ENCODE measurements at regions not wholly inside any gene's neighbourhood (a gene's known extent, or its start where the extent isn't known, plus 50 kb on each side); places are given as distances from the start of the nearest gene placed in this dataset.
"Not testable (repeated sequence)": the region's sequence is repeated elsewhere in the genome, so short reads cannot be mapped to it uniquely, and the experiment has no call there.

GRCh38 chr13:55000043-55000442 is 1971.4 kb downstream of the OLFM4 start:
- no peak for FAIRE-seq
- DNase-seq (ENCODE audit: low spot score): no peak

GRCh38 chr13:55000844-55001243 is 1972.2 kb downstream of the OLFM4 start:
- no peak for FAIRE-seq
- no peak for DNase-seq (ENCODE audit: low spot score)

GRCh38 chr13:55001881-55002280 is 1973.3 kb downstream of the OLFM4 start:
- no peak for FAIRE-seq
- DNase-seq (ENCODE audit: low spot score): no peak

- FAIRE-seq: no peak
These were observed 1979.1 kb downstream of the OLFM4 start for GRCh38 chr13:55007681-55008080.

GRCh38 chr13:55013051-55013450 is 1984.4 kb downstream of the OLFM4 start:
- FAIRE-seq: no peak
- no peak for DNase-seq (ENCODE audit: low spot score)

More at GRCh38 chr13:55007681-55008080, 1979.1 kb downstream of the OLFM4 start:
- DNase-seq (ENCODE audit: low spot score): no peak

- DNase-seq (ENCODE audit: low spot score): no peak
- no peak for FAIRE-seq
These were observed 2000.7 kb downstream of the OLFM4 start for GRCh38 chr13:55029280-55029679.

- DNase-seq (ENCODE audit: low spot score) (no peak), FAIRE-seq (no peak)
These were observed 2009.6 kb downstream of the OLFM4 start for GRCh38 chr13:55038230-55038629.

- DNase-seq (ENCODE audit: low spot score); FAIRE-seq: not testable (repeated sequence)
These were observed 2025.4 kb downstream of the OLFM4 start for GRCh38 chr13:55053891-55054550.

- FAIRE-seq; DNase-seq (ENCODE audit: low spot score): not testable (repeated sequence)
These were observed 2027.1 kb downstream of the OLFM4 start for GRCh38 chr13:55055666-55056065.

GRCh38 chr13:55062662-55063061 is 2034.0 kb downstream of the OLFM4 start:
- FAIRE-seq (no peak), DNase-seq (ENCODE audit: low spot score) (no peak)

- DNase-seq (ENCODE audit: low spot score): no peak
- FAIRE-seq: no peak
These were observed 2039.3 kb downstream of the OLFM4 start for GRCh38 chr13:55067946-55068345.

GRCh38 chr13:55069746-55070145 is 2041.1 kb downstream of the OLFM4 start:
- no peak for FAIRE-seq

GRCh38 chr13:55073000-55073399 is 2044.4 kb downstream of the OLFM4 start:
- FAIRE-seq (no peak), DNase-seq (ENCODE audit: low spot score) (no peak)

More at GRCh38 chr13:55069746-55070145, 2041.1 kb downstream of the OLFM4 start:
- no peak for DNase-seq (ENCODE audit: low spot score)

GRCh38 chr13:55084630-55085029 is 2056.0 kb downstream of the OLFM4 start:
- no peak for FAIRE-seq
- DNase-seq (ENCODE audit: low spot score): no peak

GRCh38 chr13:55087085-55087484 is 2053.6 kb upstream of the PRR20A start:
- FAIRE-seq (no peak), DNase-seq (ENCODE audit: low spot score) (no peak)

- DNase-seq (ENCODE audit: low spot score): no peak
- FAIRE-seq: no peak
These were observed 2050.1 kb upstream of the PRR20A start for GRCh38 chr13:55090612-55091011.

- FAIRE-seq (no peak), DNase-seq (ENCODE audit: low spot score) (no peak)
These were observed 2049.5 kb upstream of the PRR20A start for GRCh38 chr13:55091172-55091571.

GRCh38 chr13:55106509-55106908 is 2034.2 kb upstream of the PRR20A start:
- no peak for DNase-seq (ENCODE audit: low spot score)
- no peak for FAIRE-seq

- FAIRE-seq (no peak), DNase-seq (ENCODE audit: low spot score) (no peak)
These were observed 2020.1 kb upstream of the PRR20A start for GRCh38 chr13:55120631-55121030.

- FAIRE-seq (no peak), DNase-seq (ENCODE audit: low spot score) (no peak)
These were observed 1985.7 kb upstream of the PRR20A start for GRCh38 chr13:55155046-55155445.

- FAIRE-seq (no peak), DNase-seq (ENCODE audit: low spot score) (no peak)
These were observed 1981.0 kb upstream of the PRR20A start for GRCh38 chr13:55159765-55160164.

- FAIRE-seq (no peak), DNase-seq (ENCODE audit: low spot score) (no peak)
These were observed 1979.9 kb upstream of the PRR20A start for GRCh38 chr13:55160867-55161266.

- not testable (repeated sequence) for DNase-seq (ENCODE audit: low spot score); FAIRE-seq
These were observed 1962.1 kb upstream of the PRR20A start for GRCh38 chr13:55178582-55178981.
